ENCODE measurements at regions not wholly inside any gene's neighbourhood (a gene's known extent, or its start where the extent isn't known, plus 50 kb on each side); places are given as distances from the start of the nearest gene placed in this dataset.

GRCh38 chr5:120151825-120152224 lies 312.3 kb upstream of the PRR16 start:
- Histone ChIP-seq H3K27ac (no peak overlapping the region), H3K4me1 (replicated peaks in 1 of 2) (no peaks in the 10 kb centered on the region), H3K4me3 (no peak overlapping the region), H3K36me3 (replicated peaks in 1 of 2) (no peaks in the 10 kb centered on the region), H3K9me3 (replicated peaks in 1 of 3) (no peaks in the 10 kb centered on the region), H3K27me3 (no peaks in the 10 kb centered on the region)
- intact Hi-C loops (cut with DNase I) = no loop called here
- TF ChIP-seq POLR2A (IDR thresholded peaks at IDR 0.05) (no peak), CTCF (IDR thresholded peaks at IDR 0.05) (no peak)
- 61 to 85% (median 77%) methylated on average over 1 of the region's 1 CpG for whole genome bisulfite sequencing, 4 donors
- no peak for DNase-seq

DNA sequence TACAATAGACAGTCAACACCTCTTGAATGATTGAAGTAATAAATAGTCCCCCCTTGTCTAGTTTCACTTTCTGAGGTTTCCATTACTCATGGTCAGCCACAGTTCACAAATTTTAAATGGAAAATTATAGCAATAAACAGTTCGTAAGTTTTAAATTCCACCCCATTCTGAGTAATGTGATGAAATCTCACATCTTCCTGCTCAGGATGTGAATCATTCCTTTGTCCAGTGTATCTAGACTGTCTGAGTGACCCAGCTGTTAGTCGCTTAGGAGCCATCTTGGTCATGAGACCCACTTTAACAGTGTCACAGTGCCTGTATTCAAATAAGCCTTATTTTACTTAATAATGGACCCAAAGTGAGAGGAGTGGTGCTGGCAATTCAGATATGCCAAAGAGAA lies 311.6 kb upstream of the PRR16 start:
- H3K27ac ChIP-seq = no peak overlapping the region
- no peaks in the 10 kb centered on the region for H3K4me1 ChIP-seq (replicated peaks in 1 of 2)
- H3K27me3 ChIP-seq = no peaks in the 10 kb centered on the region
- TF ChIP-seq POLR2A (IDR thresholded peaks at IDR 0.05) (no peak), CTCF (IDR thresholded peaks at IDR 0.05) (no peak)
- intact Hi-C loops (cut with DNase I) = no loop called here
- DNase-seq = no peak
- no peaks in the 10 kb centered on the region for H3K36me3 ChIP-seq (replicated peaks in 1 of 2)
- no peaks in the 10 kb centered on the region for H3K9me3 ChIP-seq (replicated peaks in 1 of 3)
- 71 to 88% (median 78%) methylated on average over 2 of the region's 2 CpGs for WGBS, 4 donors
- H3K4me3 ChIP-seq = no peak overlapping the region

GRCh38 chr5:120152931-120153330 lies 311.2 kb upstream of the PRR16 start:
- Histone ChIP-seq H3K4me1 (replicated peaks in 1 of 2) (no peaks in the 10 kb centered on the region), H3K36me3 (replicated peaks in 1 of 2) (no peaks in the 10 kb centered on the region), H3K27me3 (no peaks in the 10 kb centered on the region), H3K27ac (no peak overlapping the region), H3K4me3 (no peak overlapping the region), H3K9me3 (replicated peaks in 1 of 3) (no peaks in the 10 kb centered on the region)
- TF ChIP-seq CTCF (IDR thresholded peaks at IDR 0.05) (no peak), POLR2A (IDR thresholded peaks at IDR 0.05) (no peak)
- WGBS, 4 donors = 77 to 86% (median 80%) methylated on average over 4 of the region's 4 CpGs
- DNase-seq = no peak
- intact Hi-C loops (cut with DNase I) = no loop called here

GRCh38 chr5:120153551-120153950 lies 310.5 kb upstream of the PRR16 start:
- Histone ChIP-seq H3K36me3 (replicated peaks in 1 of 2) (no peaks in the 10 kb centered on the region), H3K27me3 (no peaks in the 10 kb centered on the region), H3K4me1 (replicated peaks in 1 of 2) (no peaks in the 10 kb centered on the region), H3K27ac (no peak overlapping the region), H3K9me3 (replicated peaks in 1 of 3) (no peaks in the 10 kb centered on the region), H3K4me3 (no peak overlapping the region)
- intact Hi-C loops (cut with DNase I) = no loop called here
- TF ChIP-seq POLR2A (IDR thresholded peaks at IDR 0.05) = no peak
- no peak for TF ChIP-seq CTCF (IDR thresholded peaks at IDR 0.05)
- 63 to 74% (median 73%) methylated on average over 2 of the region's 2 CpGs for WGBS, 4 donors
- no peak for DNase-seq
